Dedifferentiated amniotic fluid mesenchymal stem cell (primary cell): ENCODE measurements at regions not wholly inside any gene's neighbourhood (a gene's known extent, or its start where the extent isn't known, plus 50 kb on each side); places are given as distances from the start of the nearest gene placed in this dataset.
"Not testable (repeated sequence)": the region's sequence is repeated elsewhere in the genome, so short reads cannot be mapped to it uniquely, and the experiment has no call there.

Experiments used
- DNase-seq: peaks from one replicate; pipeline ENCODE4 v3.0.0-alpha.2; 2016; ENCODE audit errors: extremely low spot score

GRCh38 chr2:59266453-59266852 lies 1025.3 kb upstream of the FANCL start:
- DNase-seq, result no peak

GRCh38 chr2:59259913-59260312 lies 1018.8 kb upstream of the FANCL start:
- no peak for DNase-seq

GRCh38 chr2:59256290-59256689 lies 1015.2 kb upstream of the FANCL start:
- DNase-seq, result no peak

GRCh38 chr2:59254279-59254678 lies 1013.2 kb upstream of the FANCL start:
- DNase-seq, result no peak

GRCh38 chr2:59250307-59250677 lies 1009.2 kb upstream of the FANCL start:
- no peak for DNase-seq

- DNase-seq, result no peak
Observed at GRCh38 chr2:59249441-59250306, 1008.5 kb upstream of the FANCL start.

- no peak for DNase-seq
Observed at GRCh38 chr2:59239146-59239545, 998.0 kb upstream of the FANCL start.

- DNase-seq, result no peak
Observed at GRCh38 chr2:59237311-59237710, 996.2 kb upstream of the FANCL start.

- no peak for DNase-seq
Observed at GRCh38 chr2:59236723-59237122, 995.6 kb upstream of the FANCL start.

- no peak for DNase-seq
Observed at GRCh38 chr2:59233920-59234319, 992.8 kb upstream of the FANCL start.

- no peak for DNase-seq
Observed at GRCh38 chr2:59233448-59233847, 992.3 kb upstream of the FANCL start.

- DNase-seq, result no peak
Observed at GRCh38 chr2:59232394-59233165, 991.5 kb upstream of the FANCL start.

GRCh38 chr2:59226362-59226761 lies 985.2 kb upstream of the FANCL start:
- DNase-seq, result not testable (repeated sequence)

- no peak for DNase-seq
Observed at GRCh38 chr2:59223742-59224141, 982.6 kb upstream of the FANCL start.

GRCh38 chr2:59217360-59217759 lies 976.2 kb upstream of the FANCL start:
- no peak for DNase-seq

GRCh38 chr2:59206361-59206760 lies 965.2 kb upstream of the FANCL start:
- DNase-seq, result no peak

- DNase-seq, result no peak
Observed at GRCh38 chr2:59204040-59204439, 962.9 kb upstream of the FANCL start.

- DNase-seq, result no peak
Observed at GRCh38 chr2:59196491-59196890, 955.4 kb upstream of the FANCL start.

GRCh38 chr2:59195851-59196250 lies 954.7 kb upstream of the FANCL start:
- DNase-seq, result no peak

- DNase-seq, result no peak
Observed at GRCh38 chr2:59191781-59192180, 950.7 kb upstream of the FANCL start.

GRCh38 chr2:59190518-59190917 lies 949.4 kb upstream of the FANCL start:
- DNase-seq, result no peak

GRCh38 chr2:59184276-59185020 lies 943.3 kb upstream of the FANCL start:
- no peak for DNase-seq
